Cardiac muscle cell (in vitro differentiated cells and primary cell): ENCODE measurements at regions not wholly inside any gene's neighbourhood (a gene's known extent, or its start where the extent isn't known, plus 50 kb on each side); places are given as distances from the start of the nearest gene placed in this dataset.

Experiments
- DNase-seq, 2 donors: peaks; one replicate each; pipeline versions ENCODE4 v3.0.0 to v3.0.0-alpha.2; 2010 to 2017; ENCODE audit warnings: low read depth in 1 of 2, low spot score in 1 of 2
- H3K27ac ChIP-seq: fragments of 200-600 bp; sonication (generic); 2 replicates; pipeline ENCODE4 v1.5.1; 2016
- H3K27me3 ChIP-seq: fragments of 200-600 bp; sonication (generic); 2 replicates; pipeline ENCODE4 v1.6.0; 2016; ENCODE audit warnings: control low read depth
- H3K36me3 ChIP-seq: fragments of 200-600 bp; sonication (generic); 2 replicates; pipeline ENCODE4 v1.5.1; 2016; ENCODE audit warnings: control low read depth
- H3K4me1 ChIP-seq: fragments of 200-600 bp; sonication (generic); 2 replicates; pipeline ENCODE4 v1.8.1; 2017; ENCODE audit warnings: low read depth, mild to moderate bottlenecking, mixed run types
- H3K4me3 ChIP-seq: fragments of 200-600 bp; sonication (generic); 2 replicates; pipeline ENCODE4 v1.5.1; 2016; ENCODE audit warnings: mild to moderate bottlenecking
- H3K9me3 ChIP-seq: fragments of 200-600 bp; sonication (generic); 2 replicates; pipeline ENCODE4 v1.5.1; 2017; ENCODE audit warnings: low read depth, mild to moderate bottlenecking, control low read depth
- TF ChIP-seq, protein P1 (sequence below): IDR thresholded peaks from 2 replicates; pipeline ENCODE4 v1.5.1; 2012; ENCODE audit warnings: low read depth, mild to moderate bottlenecking, low read length

DNA sequence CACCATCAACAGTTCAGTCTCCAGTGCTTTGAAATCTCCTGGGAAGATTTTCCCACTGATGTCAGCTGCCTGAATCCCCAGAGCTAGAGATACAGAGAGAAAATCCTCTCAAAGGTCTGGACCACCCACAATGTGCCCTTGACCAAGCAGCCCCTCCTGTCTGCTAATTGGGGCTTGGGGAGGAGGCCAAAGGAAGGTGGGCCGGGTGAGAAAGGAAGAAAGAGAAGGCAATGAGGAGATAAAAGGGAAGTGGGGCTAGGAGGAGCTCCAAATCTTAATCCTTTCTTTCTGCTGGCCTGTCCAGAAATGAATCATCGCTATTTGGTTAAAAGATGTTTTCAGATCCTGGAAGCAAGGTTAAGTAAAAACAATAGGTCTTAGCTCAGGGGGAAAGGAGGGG lies 322.9 kb downstream of the BCL11B start:
- H3K4me3 ChIP-seq, result no peak overlapping the region
- TF ChIP-seq, protein P1, sequence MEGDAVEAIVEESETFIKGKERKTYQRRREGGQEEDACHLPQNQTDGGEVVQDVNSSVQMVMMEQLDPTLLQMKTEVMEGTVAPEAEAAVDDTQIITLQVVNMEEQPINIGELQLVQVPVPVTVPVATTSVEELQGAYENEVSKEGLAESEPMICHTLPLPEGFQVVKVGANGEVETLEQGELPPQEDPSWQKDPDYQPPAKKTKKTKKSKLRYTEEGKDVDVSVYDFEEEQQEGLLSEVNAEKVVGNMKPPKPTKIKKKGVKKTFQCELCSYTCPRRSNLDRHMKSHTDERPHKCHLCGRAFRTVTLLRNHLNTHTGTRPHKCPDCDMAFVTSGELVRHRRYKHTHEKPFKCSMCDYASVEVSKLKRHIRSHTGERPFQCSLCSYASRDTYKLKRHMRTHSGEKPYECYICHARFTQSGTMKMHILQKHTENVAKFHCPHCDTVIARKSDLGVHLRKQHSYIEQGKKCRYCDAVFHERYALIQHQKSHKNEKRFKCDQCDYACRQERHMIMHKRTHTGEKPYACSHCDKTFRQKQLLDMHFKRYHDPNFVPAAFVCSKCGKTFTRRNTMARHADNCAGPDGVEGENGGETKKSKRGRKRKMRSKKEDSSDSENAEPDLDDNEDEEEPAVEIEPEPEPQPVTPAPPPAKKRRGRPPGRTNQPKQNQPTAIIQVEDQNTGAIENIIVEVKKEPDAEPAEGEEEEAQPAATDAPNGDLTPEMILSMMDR, result no peak
- no peak for DNase-seq
- H3K36me3 ChIP-seq, result no peaks in the 10 kb centered on the region
- no peaks in the 10 kb centered on the region for H3K9me3 ChIP-seq
- no peak overlapping the region for H3K27ac ChIP-seq
- no peaks in the 10 kb centered on the region for H3K27me3 ChIP-seq
- no peaks in the 10 kb centered on the region for H3K4me1 ChIP-seq

DNA sequence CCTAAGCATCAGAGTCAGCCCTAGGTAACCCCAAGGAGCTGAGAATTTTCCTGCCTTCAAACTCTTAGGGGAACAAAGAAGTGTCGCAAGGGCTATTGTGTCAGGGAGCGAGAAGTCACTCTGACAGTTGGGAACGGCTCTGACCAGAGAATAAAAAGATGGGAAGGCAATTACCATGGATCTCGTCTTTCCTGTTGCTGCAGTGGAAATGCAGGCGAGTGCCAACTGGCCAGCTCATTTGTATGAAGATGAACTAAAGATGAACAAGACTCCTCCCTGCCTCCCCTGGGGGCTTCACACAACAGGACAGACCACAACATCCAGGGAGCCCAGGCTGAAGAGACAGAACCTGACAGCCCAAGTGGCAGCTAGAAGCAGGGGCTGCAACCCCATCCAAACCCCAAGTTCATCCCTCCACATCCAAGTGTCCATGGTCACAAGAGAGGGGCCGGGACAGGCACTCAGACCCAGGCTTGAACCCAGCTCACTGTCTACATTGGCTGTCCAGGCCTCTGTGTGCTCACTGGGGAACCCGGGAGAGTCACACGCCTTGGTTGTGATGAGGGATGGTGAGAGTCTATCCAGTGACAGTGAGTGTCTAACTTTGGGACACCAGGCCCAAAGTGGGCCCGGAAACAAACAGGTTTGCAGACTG lies 322.4 kb downstream of the BCL11B start:
- Histone ChIP-seq H3K9me3 (no peaks in the 10 kb centered on the region), H3K4me1 (no peaks in the 10 kb centered on the region), H3K36me3 (no peaks in the 10 kb centered on the region), H3K27ac (no peak overlapping the region), H3K27me3 (no peaks in the 10 kb centered on the region), H3K4me3 (no peak overlapping the region)
- TF ChIP-seq, protein P1, result no peak
- DNase-seq, result no peak

DNA sequence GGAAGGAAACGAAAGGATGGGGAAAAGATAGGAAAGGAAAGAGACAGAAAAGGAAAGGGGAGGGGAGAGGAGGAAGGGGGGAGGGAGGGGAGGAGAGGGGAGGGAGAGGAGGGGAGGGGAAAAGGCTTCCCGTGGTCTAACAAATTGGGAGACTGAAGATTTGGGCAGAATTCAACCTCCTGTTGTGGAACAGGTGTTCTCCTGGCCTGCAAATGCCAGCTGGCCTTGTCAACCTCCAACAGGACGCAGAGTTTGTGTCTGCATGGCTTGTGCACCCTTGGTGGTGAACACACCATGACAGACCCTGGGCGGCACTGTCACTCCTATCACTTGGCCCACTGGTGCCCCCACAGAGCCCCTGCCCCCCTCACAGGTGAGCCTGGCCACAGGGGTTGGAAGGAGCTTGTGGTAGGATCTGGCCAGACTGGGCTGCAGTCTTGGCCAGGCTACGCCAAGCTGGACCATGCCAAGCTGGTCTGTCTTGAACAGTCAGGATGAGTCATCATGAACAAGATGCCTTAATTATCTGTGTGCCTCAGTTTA lies 321.6 kb downstream of the BCL11B start:
- H3K9me3 ChIP-seq, result no peaks in the 10 kb centered on the region
- H3K36me3 ChIP-seq, result no peaks in the 10 kb centered on the region
- H3K4me1 ChIP-seq, result no peaks in the 10 kb centered on the region
- H3K27me3 ChIP-seq, result no peaks in the 10 kb centered on the region
- TF ChIP-seq, protein P1, result no peak
- H3K4me3 ChIP-seq, result no peak overlapping the region
- no peak overlapping the region for H3K27ac ChIP-seq
- no peak for DNase-seq

DNA sequence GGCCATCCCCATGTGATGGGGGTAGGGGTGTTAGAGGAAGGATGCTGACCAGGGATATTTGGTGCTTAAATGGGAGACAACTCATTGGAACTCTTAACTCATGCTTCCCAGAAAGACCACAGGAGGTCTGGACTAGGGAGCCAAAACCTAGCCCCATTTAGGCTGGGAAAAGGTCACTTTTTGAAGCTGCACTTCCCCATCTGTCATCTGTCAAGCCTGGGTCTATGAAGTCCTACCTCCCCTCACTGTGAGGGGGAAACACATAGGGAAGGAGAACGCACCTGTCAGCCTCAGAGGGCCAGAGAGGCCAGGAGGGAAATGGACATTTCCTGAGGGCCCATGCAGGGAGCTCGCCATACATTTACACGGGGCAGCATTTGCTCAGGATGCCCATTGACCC lies 321.0 kb downstream of the BCL11B start:
- Histone ChIP-seq H3K27me3 (no peaks in the 10 kb centered on the region), H3K27ac (no peak overlapping the region), H3K9me3 (no peaks in the 10 kb centered on the region), H3K36me3 (no peaks in the 10 kb centered on the region), H3K4me1 (no peaks in the 10 kb centered on the region), H3K4me3 (no peak overlapping the region)
- DNase-seq, result no peak
- TF ChIP-seq, protein P1, result no peak

DNA sequence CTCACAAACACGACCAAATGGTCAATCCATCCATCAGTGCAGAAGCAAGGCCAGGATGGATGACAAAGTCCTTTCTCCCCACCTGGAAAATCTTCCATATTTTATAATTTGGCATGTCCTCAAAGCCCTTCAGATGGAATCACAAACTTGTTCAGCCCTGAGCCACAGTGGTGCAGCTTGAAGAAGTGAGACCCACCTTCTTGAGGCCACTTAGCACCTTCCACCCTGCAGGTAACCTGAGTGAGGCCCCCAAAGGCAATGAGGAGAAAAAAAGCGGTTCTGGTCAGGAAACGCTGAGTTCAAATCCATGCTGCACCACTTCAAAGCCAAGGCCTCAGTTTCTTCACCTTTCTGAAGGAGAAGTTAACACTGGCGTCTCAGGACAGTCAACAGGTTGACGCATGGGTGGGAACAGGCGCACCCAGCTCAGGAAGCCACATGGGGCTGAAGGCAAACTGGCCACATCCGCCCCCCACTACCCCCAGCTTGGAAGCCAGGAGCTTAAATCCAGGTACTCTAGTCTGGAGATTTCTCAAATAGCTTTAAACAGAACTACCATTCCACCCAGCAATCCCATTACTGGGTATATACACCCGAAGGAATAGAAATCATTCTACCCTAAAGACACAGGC lies 320.4 kb downstream of the BCL11B start:
- H3K27me3 ChIP-seq, result no peaks in the 10 kb centered on the region
- H3K4me3 ChIP-seq, result no peak overlapping the region
- no peaks in the 10 kb centered on the region for H3K4me1 ChIP-seq
- H3K36me3 ChIP-seq, result no peaks in the 10 kb centered on the region
- no peak overlapping the region for H3K27ac ChIP-seq
- H3K9me3 ChIP-seq, result no peaks in the 10 kb centered on the region
- no peak for DNase-seq
- TF ChIP-seq, protein P1, result no peak
